HepG2 (cell line): ENCODE measurements at regions not wholly inside any gene's neighbourhood (a gene's known extent, or its start where the extent isn't known, plus 50 kb on each side); places are given as distances from the start of the nearest gene placed in this dataset.

Experiments
- CCDC6 ChIP-seq: sonication (generic); formaldehyde crosslinking; IDR thresholded peaks from 2 replicates; pipeline ENCODE4 v1.8.1; 2022; ENCODE audit warnings: mild to moderate bottlenecking, missing genetic modification reagents, moderate library complexity
- EED ChIP-seq: sonication (generic); formaldehyde crosslinking; IDR thresholded peaks from 2 replicates; pipeline ENCODE4 v1.5.0; 2020; ENCODE audit warnings: mild to moderate bottlenecking, missing genetic modification reagents
- SAFB2 ChIP-seq: sonication (generic); formaldehyde crosslinking; IDR thresholded peaks from 2 replicates; pipeline ENCODE4 v1.5.1; 2020; ENCODE audit warnings: missing genetic modification reagents, low read depth, mild to moderate bottlenecking, borderline replicate concordance
- ZBTB3 ChIP-seq: sonication (generic); formaldehyde crosslinking; IDR thresholded peaks from 2 replicates; pipeline ENCODE4 v1.4.0; 2020; ENCODE audit warnings: low read depth, mild to moderate bottlenecking, moderate library complexity, missing genetic modification reagents, borderline replicate concordance
- ZNF761 ChIP-seq: sonication (generic); formaldehyde crosslinking; conservative IDR thresholded peaks from 2 replicates; pipeline ENCODE4 v1.4.0; 2020; ENCODE audit warnings: mild to moderate bottlenecking, missing genetic modification reagents
- TF ChIP-seq, protein P1 (sequence below): sonication (generic); formaldehyde crosslinking; conservative IDR thresholded peaks from 2 replicates; pipeline ENCODE4 v1.4.0; 2020; ENCODE audit warnings: mild to moderate bottlenecking, missing genetic modification reagents, moderate library complexity
- TF ChIP-seq, protein P2 (sequence below): IDR thresholded peaks from 2 replicates; pipeline ENCODE4 v1.6.1; 2016; ENCODE audit warnings: low read depth, missing genetic modification reagents, missing compliant biosample characterization

DNA sequence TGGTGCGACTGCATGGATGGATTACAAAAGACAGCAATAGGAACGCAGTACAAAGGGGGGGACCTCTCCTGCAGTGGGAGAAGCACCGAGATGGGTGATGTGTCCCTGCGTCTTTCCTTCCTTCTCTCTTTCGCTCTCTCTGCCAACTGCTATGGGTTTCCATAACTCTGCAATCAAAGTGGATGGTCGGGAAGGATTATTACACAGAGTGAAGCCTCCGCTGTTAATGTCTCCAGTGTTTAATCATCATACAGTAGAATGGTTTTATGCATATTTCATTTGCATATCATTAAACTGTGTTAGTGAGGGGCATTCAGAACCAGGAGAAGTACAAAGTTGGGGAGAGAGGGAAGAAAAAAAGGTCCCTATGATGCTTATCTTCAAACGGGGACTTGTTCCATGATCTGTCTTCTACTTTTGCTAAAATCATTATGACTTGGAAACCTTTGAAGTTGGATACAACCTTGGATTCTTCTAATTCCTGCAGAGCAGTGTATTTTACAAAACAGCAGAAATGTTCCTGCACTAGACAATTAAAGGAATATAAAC, 255.9 kb upstream of the PMFBP1 start (continued):
- TF ChIP-seq, protein P1, sequence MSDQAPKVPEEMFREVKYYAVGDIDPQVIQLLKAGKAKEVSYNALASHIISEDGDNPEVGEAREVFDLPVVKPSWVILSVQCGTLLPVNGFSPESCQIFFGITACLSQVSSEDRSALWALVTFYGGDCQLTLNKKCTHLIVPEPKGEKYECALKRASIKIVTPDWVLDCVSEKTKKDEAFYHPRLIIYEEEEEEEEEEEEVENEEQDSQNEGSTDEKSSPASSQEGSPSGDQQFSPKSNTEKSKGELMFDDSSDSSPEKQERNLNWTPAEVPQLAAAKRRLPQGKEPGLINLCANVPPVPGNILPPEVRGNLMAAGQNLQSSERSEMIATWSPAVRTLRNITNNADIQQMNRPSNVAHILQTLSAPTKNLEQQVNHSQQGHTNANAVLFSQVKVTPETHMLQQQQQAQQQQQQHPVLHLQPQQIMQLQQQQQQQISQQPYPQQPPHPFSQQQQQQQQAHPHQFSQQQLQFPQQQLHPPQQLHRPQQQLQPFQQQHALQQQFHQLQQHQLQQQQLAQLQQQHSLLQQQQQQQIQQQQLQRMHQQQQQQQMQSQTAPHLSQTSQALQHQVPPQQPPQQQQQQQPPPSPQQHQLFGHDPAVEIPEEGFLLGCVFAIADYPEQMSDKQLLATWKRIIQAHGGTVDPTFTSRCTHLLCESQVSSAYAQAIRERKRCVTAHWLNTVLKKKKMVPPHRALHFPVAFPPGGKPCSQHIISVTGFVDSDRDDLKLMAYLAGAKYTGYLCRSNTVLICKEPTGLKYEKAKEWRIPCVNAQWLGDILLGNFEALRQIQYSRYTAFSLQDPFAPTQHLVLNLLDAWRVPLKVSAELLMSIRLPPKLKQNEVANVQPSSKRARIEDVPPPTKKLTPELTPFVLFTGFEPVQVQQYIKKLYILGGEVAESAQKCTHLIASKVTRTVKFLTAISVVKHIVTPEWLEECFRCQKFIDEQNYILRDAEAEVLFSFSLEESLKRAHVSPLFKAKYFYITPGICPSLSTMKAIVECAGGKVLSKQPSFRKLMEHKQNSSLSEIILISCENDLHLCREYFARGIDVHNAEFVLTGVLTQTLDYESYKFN (CRISPR knock-in tag): no peak
- TF ChIP-seq CCDC6 (CRISPR knock-in tag) (no peak), ZNF761 (CRISPR knock-in tag) (no peak), EED (no peak), ZBTB3 (no peak), SAFB2 (no peak)
- TF ChIP-seq, protein P2, sequence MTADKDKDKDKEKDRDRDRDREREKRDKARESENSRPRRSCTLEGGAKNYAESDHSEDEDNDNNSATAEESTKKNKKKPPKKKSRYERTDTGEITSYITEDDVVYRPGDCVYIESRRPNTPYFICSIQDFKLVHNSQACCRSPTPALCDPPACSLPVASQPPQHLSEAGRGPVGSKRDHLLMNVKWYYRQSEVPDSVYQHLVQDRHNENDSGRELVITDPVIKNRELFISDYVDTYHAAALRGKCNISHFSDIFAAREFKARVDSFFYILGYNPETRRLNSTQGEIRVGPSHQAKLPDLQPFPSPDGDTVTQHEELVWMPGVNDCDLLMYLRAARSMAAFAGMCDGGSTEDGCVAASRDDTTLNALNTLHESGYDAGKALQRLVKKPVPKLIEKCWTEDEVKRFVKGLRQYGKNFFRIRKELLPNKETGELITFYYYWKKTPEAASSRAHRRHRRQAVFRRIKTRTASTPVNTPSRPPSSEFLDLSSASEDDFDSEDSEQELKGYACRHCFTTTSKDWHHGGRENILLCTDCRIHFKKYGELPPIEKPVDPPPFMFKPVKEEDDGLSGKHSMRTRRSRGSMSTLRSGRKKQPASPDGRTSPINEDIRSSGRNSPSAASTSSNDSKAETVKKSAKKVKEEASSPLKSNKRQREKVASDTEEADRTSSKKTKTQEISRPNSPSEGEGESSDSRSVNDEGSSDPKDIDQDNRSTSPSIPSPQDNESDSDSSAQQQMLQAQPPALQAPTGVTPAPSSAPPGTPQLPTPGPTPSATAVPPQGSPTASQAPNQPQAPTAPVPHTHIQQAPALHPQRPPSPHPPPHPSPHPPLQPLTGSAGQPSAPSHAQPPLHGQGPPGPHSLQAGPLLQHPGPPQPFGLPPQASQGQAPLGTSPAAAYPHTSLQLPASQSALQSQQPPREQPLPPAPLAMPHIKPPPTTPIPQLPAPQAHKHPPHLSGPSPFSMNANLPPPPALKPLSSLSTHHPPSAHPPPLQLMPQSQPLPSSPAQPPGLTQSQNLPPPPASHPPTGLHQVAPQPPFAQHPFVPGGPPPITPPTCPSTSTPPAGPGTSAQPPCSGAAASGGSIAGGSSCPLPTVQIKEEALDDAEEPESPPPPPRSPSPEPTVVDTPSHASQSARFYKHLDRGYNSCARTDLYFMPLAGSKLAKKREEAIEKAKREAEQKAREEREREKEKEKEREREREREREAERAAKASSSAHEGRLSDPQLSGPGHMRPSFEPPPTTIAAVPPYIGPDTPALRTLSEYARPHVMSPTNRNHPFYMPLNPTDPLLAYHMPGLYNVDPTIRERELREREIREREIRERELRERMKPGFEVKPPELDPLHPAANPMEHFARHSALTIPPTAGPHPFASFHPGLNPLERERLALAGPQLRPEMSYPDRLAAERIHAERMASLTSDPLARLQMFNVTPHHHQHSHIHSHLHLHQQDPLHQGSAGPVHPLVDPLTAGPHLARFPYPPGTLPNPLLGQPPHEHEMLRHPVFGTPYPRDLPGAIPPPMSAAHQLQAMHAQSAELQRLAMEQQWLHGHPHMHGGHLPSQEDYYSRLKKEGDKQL (CRISPR knock-in tag): no peak
- TF ChIP-seq, all 625 proteins: peak for 0
